Pancreas (tissue), 10 donors: ENCODE measurements at regions not wholly inside any gene's neighbourhood (a gene's known extent, or its start where the extent isn't known, plus 50 kb on each side); places are given as distances from the start of the nearest gene placed in this dataset.
"Not testable (repeated sequence)": the region's sequence is repeated elsewhere in the genome, so short reads cannot be mapped to it uniquely, and the experiment has no call there.

ENCODE experiments used
- ATAC-seq, 4 donors: fragments of 200-7000 bp; cut with Tn5 transposase; one replicate each; pipeline versions ENCODE4 v1.8.0 to v1.9.1; 2020; ENCODE audit warnings: mild to moderate bottlenecking in 4 of 4, moderate library complexity in 4 of 4
- DNase-seq, 6 donors: peaks; one replicate each; pipeline ENCODE4 v3.0.0-alpha.2; 2020
- FAIRE-seq: peaks from 2 replicates; lab custom pipeline; 2012; peaks lifted over from hg19 to GRCh38; lab: Jason Lieb, UNC
- H3K27ac ChIP-seq, 4 donors: fragments of 200-600 bp; sonication (generic); 1 replicate in 3 of 4; 2 replicates in 1 of 4; pipeline versions ENCODE4 v1.5.0 to v1.8.0; 2020
- H3K27me3 ChIP-seq, 4 donors: fragments of 200-600 bp; one replicate each; pipeline ENCODE4 v1.8.0; 2021
- H3K36me3 ChIP-seq, 3 donors: fragments of 200-600 bp; sonication (generic) in 1 of 3; one replicate each; pipeline versions ENCODE4 v1.5.0 to v1.8.0; 2020 to 2021
- H3K4me1 ChIP-seq, 3 donors: fragments of 200-600 bp; one replicate each; pipeline ENCODE4 v1.8.0; 2021
- H3K4me3 ChIP-seq, 4 donors: fragments of 200-600 bp; sonication (generic) in 2 of 4; one replicate each; pipeline versions ENCODE4 v1.5.0 to v1.8.0; 2020 to 2021
- H3K9me3 ChIP-seq, 4 donors: fragments of 200-600 bp; one replicate each; pipeline ENCODE4 v1.8.0; 2021
- WGBS, 2 donors: extraction: QIAGEN DNeasy Blood & Tissue Kit; methylation state at CpG; one replicate each; pipeline ENCODE4 v1.1.7; 2013; 5-methylcytosine and 5-hydroxymethylcytosine counted together
- intact Hi-C, 3 donors: fragments of 100-400 bp; cut with DNase I; formaldehyde crosslinking; loops; one replicate each; pipeline versions ENCODE4 v1.11.1 to v1.14.2; 2022
- TF ChIP-seq, protein P1 (sequence below), 4 donors: fragments of 200-600 bp; sonication (generic) in 3 of 4; IDR thresholded peaks; one replicate each; pipeline versions ENCODE4 v1.5.0 to v1.8.0; 2021; ENCODE audit warnings: antibody characterized with exemption in 4 of 4
- donor health status: healthy with polysubstance abuse.
- donor health status: DM: no; HTN: no; CAD: no; lungs with moderate emphysema.
- donor health status: DM: no; HTN: no; CAD: no.
- donor health status: control.
- donor health status: control.
- donor health status: Bipolar disorder and iron deficiency.
- donor health status: DM: yes; HTN: yes; CAD: no.
- donor health status: DM: no; HTN: no; CAD: no.
- donor health status: DM: no; HTN: no; CAD: no.
- donor health status: DM: yes; HTN: yes; CAD: no.

DNA sequence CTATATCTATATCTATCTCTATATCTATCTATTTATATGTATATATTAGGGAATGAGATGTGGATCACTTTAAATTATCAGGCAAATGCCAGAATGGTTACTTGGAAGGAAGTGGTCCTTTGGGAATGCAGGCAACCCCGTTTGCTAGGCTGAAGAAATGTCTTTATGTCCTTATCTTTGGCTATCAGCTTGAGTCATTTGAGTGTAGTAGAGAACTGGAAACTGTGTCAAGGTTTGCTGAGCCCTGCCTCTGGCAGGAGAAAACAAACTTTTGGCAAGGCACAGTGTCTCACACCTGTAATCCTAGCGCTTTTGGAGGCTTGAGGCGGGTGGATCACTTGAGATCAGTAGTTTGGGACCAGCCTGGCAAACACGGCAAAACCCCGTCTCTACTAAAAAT, 167.3 kb downstream of the ACTRT1 start:
- Histone ChIP-seq H3K4me3 (no peak overlapping the region), H3K36me3 (no peaks in the 10 kb centered on the region)

DNA sequence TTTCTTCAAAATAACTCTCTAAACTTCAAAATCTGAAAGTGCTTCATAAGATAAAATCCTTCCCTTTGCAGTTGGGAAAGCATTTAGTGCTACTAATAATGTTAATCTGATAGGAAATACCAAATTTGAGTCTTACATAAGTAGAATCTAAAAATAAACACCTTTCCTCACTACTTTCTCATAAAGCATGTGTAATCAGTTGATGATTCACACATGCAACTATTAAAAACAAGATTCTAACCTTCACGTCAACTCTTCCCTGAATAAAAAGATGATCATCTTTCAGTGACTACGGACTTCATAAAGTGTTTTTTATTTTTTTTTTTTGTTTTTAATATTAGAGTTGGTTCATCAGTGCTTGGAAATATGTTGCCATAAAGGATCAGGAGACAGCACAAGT, 172.6 kb downstream of the ACTRT1 start:
- H3K9me3 ChIP-seq = no peaks in the 10 kb centered on the region
- DNase-seq (no peak), FAIRE-seq (peak; percentile 86), ATAC-seq (no peak)
- H3K27ac ChIP-seq = no peak overlapping the region
- H3K4me3 ChIP-seq = no peak overlapping the region
- TF ChIP-seq, protein P1, sequence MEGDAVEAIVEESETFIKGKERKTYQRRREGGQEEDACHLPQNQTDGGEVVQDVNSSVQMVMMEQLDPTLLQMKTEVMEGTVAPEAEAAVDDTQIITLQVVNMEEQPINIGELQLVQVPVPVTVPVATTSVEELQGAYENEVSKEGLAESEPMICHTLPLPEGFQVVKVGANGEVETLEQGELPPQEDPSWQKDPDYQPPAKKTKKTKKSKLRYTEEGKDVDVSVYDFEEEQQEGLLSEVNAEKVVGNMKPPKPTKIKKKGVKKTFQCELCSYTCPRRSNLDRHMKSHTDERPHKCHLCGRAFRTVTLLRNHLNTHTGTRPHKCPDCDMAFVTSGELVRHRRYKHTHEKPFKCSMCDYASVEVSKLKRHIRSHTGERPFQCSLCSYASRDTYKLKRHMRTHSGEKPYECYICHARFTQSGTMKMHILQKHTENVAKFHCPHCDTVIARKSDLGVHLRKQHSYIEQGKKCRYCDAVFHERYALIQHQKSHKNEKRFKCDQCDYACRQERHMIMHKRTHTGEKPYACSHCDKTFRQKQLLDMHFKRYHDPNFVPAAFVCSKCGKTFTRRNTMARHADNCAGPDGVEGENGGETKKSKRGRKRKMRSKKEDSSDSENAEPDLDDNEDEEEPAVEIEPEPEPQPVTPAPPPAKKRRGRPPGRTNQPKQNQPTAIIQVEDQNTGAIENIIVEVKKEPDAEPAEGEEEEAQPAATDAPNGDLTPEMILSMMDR (IDR thresholded peaks at IDR 0.05) = no peak
- intact Hi-C loops = no loop called here
- H3K36me3 ChIP-seq = no peaks in the 10 kb centered on the region
- no peaks in the 10 kb centered on the region for H3K4me1 ChIP-seq
- H3K27me3 ChIP-seq = peaks cover 0 to 7% (median 0%) of the 10 kb centered on the region in 4 donors
- 53 to 79% methylated on average over 2 of the region's 2 CpGs for WGBS, 2 donors

More for the DNA sequence above, 167.3 kb downstream of the ACTRT1 start:
- FAIRE-seq (no peak), ATAC-seq (no peak), DNase-seq (no peak)
- Histone ChIP-seq H3K27me3 (peaks cover 0 to 7% (median 0%) of the 10 kb centered on the region in 4 donors), H3K4me1 (no peaks in the 10 kb centered on the region), H3K27ac (no peak overlapping the region), H3K9me3 (no peaks in the 10 kb centered on the region)
- intact Hi-C loops = no loop called here
- TF ChIP-seq, protein P1 (IDR thresholded peaks at IDR 0.05) = no peak
- 56 to 59% methylated on average over 5 of the region's 5 CpGs for WGBS, 2 donors

DNA sequence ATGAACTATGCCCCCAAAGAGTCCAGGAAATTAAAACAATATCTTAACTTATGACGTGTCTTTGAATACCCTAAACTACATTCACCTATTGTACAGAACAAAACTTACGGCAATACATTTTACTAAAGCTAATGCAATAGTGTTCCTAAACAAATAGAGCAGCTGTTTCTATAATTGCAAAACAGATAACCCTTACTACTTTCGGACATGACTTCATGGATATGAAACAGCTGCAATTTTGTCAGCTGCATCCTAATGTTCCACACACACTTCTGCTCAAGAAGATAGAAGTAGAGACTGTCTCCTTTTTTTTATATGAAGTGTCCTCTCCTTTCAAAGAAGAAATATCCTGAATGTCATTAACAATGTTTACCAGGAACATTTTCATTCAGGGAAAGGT, 174.9 kb downstream of the ACTRT1 start:
- Histone ChIP-seq H3K4me3 (no peak overlapping the region), H3K4me1 (no peaks in the 10 kb centered on the region), H3K27ac (no peak overlapping the region), H3K36me3 (no peaks in the 10 kb centered on the region), H3K9me3 (no peaks in the 10 kb centered on the region), H3K27me3 (peaks cover 0 to 7% (median 0%) of the 10 kb centered on the region in 4 donors)
- WGBS, 2 donors = 43 to 56% methylated on average over 3 of the region's 3 CpGs
- intact Hi-C loops = no loop called here
- FAIRE-seq (no peak), ATAC-seq (no peak), DNase-seq (no peak)
- TF ChIP-seq, protein P1 (IDR thresholded peaks at IDR 0.05) = no peak

DNA sequence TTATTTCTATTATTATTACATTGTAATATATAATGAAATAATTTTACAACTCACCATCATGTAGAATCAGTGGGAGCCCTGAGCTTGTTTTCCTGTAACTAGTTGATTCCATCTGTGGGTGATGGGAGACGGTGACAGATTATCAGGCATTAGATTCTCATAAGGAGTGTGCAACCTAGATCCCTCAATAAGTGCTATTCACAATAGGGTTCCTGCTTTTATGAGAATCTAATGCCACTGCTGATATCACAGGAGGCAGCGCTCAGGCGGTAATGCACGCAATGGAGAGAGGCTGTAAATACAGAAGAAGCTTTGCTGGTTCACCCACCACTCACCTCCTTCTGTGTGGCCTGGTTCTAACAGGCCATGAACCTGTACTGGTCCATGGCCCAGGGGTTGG, 178.6 kb downstream of the ACTRT1 start:
- no peak for ATAC-seq
- WGBS, 2 donors = 79 to 81% methylated on average over 4 of the region's 4 CpGs
- intact Hi-C loops = no loop called here
- DNase-seq = no peak
- H3K36me3 ChIP-seq = no peaks in the 10 kb centered on the region
- H3K4me1 ChIP-seq = no peaks in the 10 kb centered on the region
- TF ChIP-seq, protein P1 (IDR thresholded peaks at IDR 0.05) = no peak
- FAIRE-seq = no peak
- no peaks in the 10 kb centered on the region for H3K27me3 ChIP-seq
- H3K27ac ChIP-seq = no peak overlapping the region
- no peaks in the 10 kb centered on the region for H3K9me3 ChIP-seq
- H3K4me3 ChIP-seq = no peak overlapping the region

DNA sequence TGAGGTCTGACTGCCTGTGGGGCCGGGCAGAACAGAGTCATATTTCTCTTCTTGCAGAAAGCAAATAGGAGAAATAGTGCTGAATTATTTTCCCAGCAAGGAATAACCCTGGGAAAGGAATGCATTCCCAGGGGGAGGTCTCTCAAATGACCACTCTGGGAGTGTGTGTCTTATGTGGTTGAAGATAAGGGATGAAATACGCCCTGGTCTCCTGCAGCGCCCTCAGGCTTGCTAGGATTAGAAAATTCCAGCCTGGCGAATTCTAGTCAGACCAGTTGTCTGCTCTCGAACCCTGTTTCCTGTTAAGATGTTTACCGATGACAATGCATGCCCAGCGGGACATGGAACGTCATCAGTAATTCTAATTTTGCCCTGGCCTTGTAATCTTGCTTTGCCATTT, 185.3 kb downstream of the ACTRT1 start:
- ATAC-seq, H3K4me3 ChIP-seq, H3K9me3 ChIP-seq, FAIRE-seq, H3K4me1 ChIP-seq, intact Hi-C loops, DNase-seq, H3K27ac ChIP-seq, H3K36me3 ChIP-seq, H3K27me3 ChIP-seq: not testable (repeated sequence)
- 59 to 66% methylated on average over 8 of the region's 8 CpGs for WGBS, 2 donors
